ENCODE measurements at regions not wholly inside any gene's neighbourhood (a gene's known extent, or its start where the extent isn't known, plus 50 kb on each side); places are given as distances from the start of the nearest gene placed in this dataset.

GRCh38 chr4:175536852-175537453 is 275.1 kb downstream of the GPM6A start:
- no peaks in the 10 kb centered on the region for H3K27me3 ChIP-seq (ENCODE audit: control insufficient read depth in 3 of 3, insufficient read depth in 3 of 3, low read length in 2 of 3)
- H3K4me3 ChIP-seq = no peak overlapping the region
- no peak for ATAC-seq (ENCODE audit: insufficient read depth, low FRiP score)
- no peak overlapping the region for H3K27ac ChIP-seq (ENCODE audit: low read depth in 1 of 2, low read length in 1 of 2)
- H3K9ac ChIP-seq (ENCODE audit: insufficient read depth in 1 of 2, low read length in 2 of 2) = no peak overlapping the region
- no peak for TF ChIP-seq CTCF (IDR thresholded peaks at IDR 0.05; ENCODE audit: control extremely low read depth, extremely low read depth)
- peak in 2 of 3 donors; percentile 62 to 70 for DNase-seq
- 33% methylated on average over 6 of the region's 6 CpGs for WGBS, 2 donors
- H3K9me3 ChIP-seq (ENCODE audit: control insufficient read depth in 4 of 4, insufficient read depth in 3 of 4, low read length in 3 of 4) = peaks cover 0 to 4% (median 1%) of the 10 kb centered on the region in 4 donors
- H3K4me1 ChIP-seq (ENCODE audit: control insufficient read depth in 5 of 5, insufficient read depth in 5 of 5, low read length in 5 of 5) = no peaks in the 10 kb centered on the region
- no peaks in the 10 kb centered on the region for H3K36me3 ChIP-seq (ENCODE audit: control insufficient read depth in 4 of 4, insufficient read depth in 4 of 4, low read length in 4 of 4)

- no peak overlapping the region for H3K4me3 ChIP-seq
- WGBS, 2 donors = 69 to 87% methylated on average over 2 of the region's 2 CpGs
- peaks cover 0 to 4% (median 1%) of the 10 kb centered on the region in 4 donors for H3K9me3 ChIP-seq (ENCODE audit: control insufficient read depth in 4 of 4, insufficient read depth in 3 of 4, low read length in 3 of 4)
- ATAC-seq (ENCODE audit: insufficient read depth, low FRiP score) = no peak
- no peak for DNase-seq
- no peaks in the 10 kb centered on the region for H3K4me1 ChIP-seq (ENCODE audit: control insufficient read depth in 5 of 5, insufficient read depth in 5 of 5, low read length in 5 of 5)
- no peaks in the 10 kb centered on the region for H3K36me3 ChIP-seq (ENCODE audit: control insufficient read depth in 4 of 4, insufficient read depth in 4 of 4, low read length in 4 of 4)
- H3K9ac ChIP-seq (ENCODE audit: insufficient read depth in 1 of 2, low read length in 2 of 2) = no peak overlapping the region
- TF ChIP-seq CTCF (IDR thresholded peaks at IDR 0.05; ENCODE audit: control extremely low read depth, extremely low read depth) = no peak
- H3K27me3 ChIP-seq (ENCODE audit: control insufficient read depth in 3 of 3, insufficient read depth in 3 of 3, low read length in 2 of 3) = no peaks in the 10 kb centered on the region
- H3K27ac ChIP-seq (ENCODE audit: low read depth in 1 of 2, low read length in 1 of 2) = no peak overlapping the region
Measured at GRCh38 chr4:175539498-175539897, 272.6 kb downstream of the GPM6A start.

GRCh38 chr4:175540151-175540550 is 271.9 kb downstream of the GPM6A start:
- no peak overlapping the region for H3K9ac ChIP-seq (ENCODE audit: insufficient read depth in 1 of 2, low read length in 2 of 2)
- H3K4me3 ChIP-seq = no peak overlapping the region
- no peak for TF ChIP-seq CTCF (IDR thresholded peaks at IDR 0.05; ENCODE audit: control extremely low read depth, extremely low read depth)
- WGBS, 2 donors = 85 to 90% methylated on average over 1 of the region's 1 CpG
- H3K4me1 ChIP-seq (ENCODE audit: control insufficient read depth in 5 of 5, insufficient read depth in 5 of 5, low read length in 5 of 5) = no peaks in the 10 kb centered on the region
- no peak overlapping the region for H3K27ac ChIP-seq (ENCODE audit: low read depth in 1 of 2, low read length in 1 of 2)
- H3K9me3 ChIP-seq (ENCODE audit: control insufficient read depth in 4 of 4, insufficient read depth in 3 of 4, low read length in 3 of 4) = peaks cover 0 to 4% (median 1%) of the 10 kb centered on the region in 4 donors
- DNase-seq = no peak
- no peaks in the 10 kb centered on the region for H3K36me3 ChIP-seq (ENCODE audit: control insufficient read depth in 4 of 4, insufficient read depth in 4 of 4, low read length in 4 of 4)
- no peaks in the 10 kb centered on the region for H3K27me3 ChIP-seq (ENCODE audit: control insufficient read depth in 3 of 3, insufficient read depth in 3 of 3, low read length in 2 of 3)
- ATAC-seq (ENCODE audit: insufficient read depth, low FRiP score) = no peak

- no peak for TF ChIP-seq CTCF (IDR thresholded peaks at IDR 0.05; ENCODE audit: control extremely low read depth, extremely low read depth)
- no peaks in the 10 kb centered on the region for H3K27me3 ChIP-seq (ENCODE audit: control insufficient read depth in 3 of 3, insufficient read depth in 3 of 3, low read length in 2 of 3)
- DNase-seq (no peak), ATAC-seq (ENCODE audit: insufficient read depth, low FRiP score) (no peak)
- peaks cover 0 to 4% (median 1%) of the 10 kb centered on the region in 4 donors for H3K9me3 ChIP-seq (ENCODE audit: control insufficient read depth in 4 of 4, insufficient read depth in 3 of 4, low read length in 3 of 4)
- no peak overlapping the region for H3K4me3 ChIP-seq
- H3K9ac ChIP-seq (ENCODE audit: insufficient read depth in 1 of 2, low read length in 2 of 2) = no peak overlapping the region
- no peaks in the 10 kb centered on the region for H3K4me1 ChIP-seq (ENCODE audit: control insufficient read depth in 5 of 5, insufficient read depth in 5 of 5, low read length in 5 of 5)
- H3K27ac ChIP-seq (ENCODE audit: low read depth in 1 of 2, low read length in 1 of 2) = no peak overlapping the region
- H3K36me3 ChIP-seq (ENCODE audit: control insufficient read depth in 4 of 4, insufficient read depth in 4 of 4, low read length in 4 of 4) = no peaks in the 10 kb centered on the region
- 93 to 97% methylated on average over 7 of the region's 7 CpGs for WGBS, 2 donors
Measured at GRCh38 chr4:175540732-175541131, 271.3 kb downstream of the GPM6A start.
